Astrocyte (in vitro differentiated cells and primary cell): ENCODE measurements at regions not wholly inside any gene's neighbourhood (a gene's known extent, or its start where the extent isn't known, plus 50 kb on each side); places are given as distances from the start of the nearest gene placed in this dataset.

Experiments
- CTCF ChIP-seq: IDR thresholded peaks from 2 replicates; pipeline ENCODE4 v1.5.1; 2011; ENCODE audit warnings: low read depth, mild to moderate bottlenecking, inconsistent platforms, low read length, moderate library complexity; ENCODE audit not compliant: insufficient read depth
- EZH2 ChIP-seq: IDR thresholded peaks from 2 replicates; pipeline ENCODE4 v1.6.1; 2012; ENCODE audit warnings: mild to moderate bottlenecking, low read length, inconsistent platforms; ENCODE audit not compliant: insufficient read depth

- TF ChIP-seq CTCF (no peak), EZH2 (no peak)
Observed at GRCh38 chr13:44270150-44270549, 103.5 kb upstream of the SERP2 start.
